ENCODE measurements at regions not wholly inside any gene's neighbourhood (a gene's known extent, or its start where the extent isn't known, plus 50 kb on each side); places are given as distances from the start of the nearest gene placed in this dataset.

GRCh38 chr6:95804847-95805541 lies 210.8 kb upstream of the FUT9 start (continued):
- TF ChIP-seq TCF12 (IDR thresholded peaks at IDR 0.05) (no peak), TCF12 (CRISPR knock-in tag; IDR thresholded peaks at IDR 0.05) (peak; percentile 86; the same call in 1 of the 2 replicates), FOXA3 (CRISPR knock-in tag; IDR thresholded peaks at IDR 0.05) (peak; percentile 89), GATA4 (IDR thresholded peaks at IDR 0.05; ENCODE audit: borderline replicate concordance, low read depth) (peak; percentile 98), ZNF160 (CRISPR knock-in tag; IDR thresholded peaks at IDR 0.05) (no peak), CCAR2 (optimal IDR thresholded peaks at IDR 0.05; ENCODE audit: low read depth, low read length) (no peak), GTF2F1 (IDR thresholded peaks at IDR 0.05; ENCODE audit: low read length) (no peak), HOXD1 (CRISPR knock-in tag; IDR thresholded peaks at IDR 0.05) (no peak), CEBPG (CRISPR knock-in tag; IDR thresholded peaks at IDR 0.05) (peak; percentile 45; the same call in 1 of the 2 replicates), HMG20B (CRISPR knock-in tag; conservative IDR thresholded peaks at IDR 0.05) (0 out of 2 replicates have a peak, but pooled peaks have one; percentile 61), PREB (CRISPR knock-in tag; IDR thresholded peaks at IDR 0.05) (no peak), HMG20A (CRISPR knock-in tag; IDR thresholded peaks at IDR 0.05; ENCODE audit: borderline replicate concordance) (peak; percentile 91; the same call in 1 of the 2 replicates), ZNF460 (CRISPR knock-in tag; IDR thresholded peaks at IDR 0.05; ENCODE audit: borderline replicate concordance) (no peak), ZNF292 (CRISPR knock-in tag; IDR thresholded peaks at IDR 0.05; ENCODE audit: borderline replicate concordance, low read depth) (0 out of 2 replicates have a peak, but pooled peaks have one; percentile 43), RFXANK (CRISPR knock-in tag; IDR thresholded peaks at IDR 0.05) (no peak), TBX3 (IDR thresholded peaks at IDR 0.05; ENCODE audit: borderline replicate concordance) (peak; percentile 89), KAT8 (CRISPR knock-in tag; IDR thresholded peaks at IDR 0.05) (peak; percentile 60), ZEB1 (IDR thresholded peaks at IDR 0.05; ENCODE audit: insufficient replicate concordance, low read depth) (no peak), ZBTB43 (CRISPR knock-in tag; conservative IDR thresholded peaks at IDR 0.05) (0 out of 2 replicates have a peak, but pooled peaks have one; percentile 61), MAX (IDR thresholded peaks at IDR 0.05) (no peak), ZNF543 (CRISPR knock-in tag; IDR thresholded peaks at IDR 0.05) (no peak), ZNF501 (CRISPR knock-in tag; IDR thresholded peaks at IDR 0.05) (no peak), ZNF513 (CRISPR knock-in tag; conservative IDR thresholded peaks at IDR 0.05) (no peak), ZNF557 (CRISPR knock-in tag; IDR thresholded peaks at IDR 0.05) (no peak), TP53 (CRISPR knock-in tag; conservative IDR thresholded peaks at IDR 0.05) (no peak)

All from HepG2 (cell line).